MM.1S (cell line): ENCODE measurements at regions not wholly inside any gene's neighbourhood (a gene's known extent, or its start where the extent isn't known, plus 50 kb on each side); places are given as distances from the start of the nearest gene placed in this dataset.

Source experiments
- EZH2 ChIP-seq: fragments of 300-600 bp; sonication (generic); optimal IDR thresholded peaks from 2 replicates; pipeline ENCODE3; 2017; ENCODE audit warnings: low read depth, mild to moderate bottlenecking, antibody characterized with exemption, low read length, mixed read lengths
- TF ChIP-seq, protein P1 (sequence below): fragments of 300-600 bp; sonication (generic); IDR thresholded peaks from 2 replicates; pipeline ENCODE4 v1.5.1; 2016; ENCODE audit warnings: antibody characterized with exemption, low read length, mixed read lengths

- TF ChIP-seq EZH2: no peak
- TF ChIP-seq, protein P1, sequence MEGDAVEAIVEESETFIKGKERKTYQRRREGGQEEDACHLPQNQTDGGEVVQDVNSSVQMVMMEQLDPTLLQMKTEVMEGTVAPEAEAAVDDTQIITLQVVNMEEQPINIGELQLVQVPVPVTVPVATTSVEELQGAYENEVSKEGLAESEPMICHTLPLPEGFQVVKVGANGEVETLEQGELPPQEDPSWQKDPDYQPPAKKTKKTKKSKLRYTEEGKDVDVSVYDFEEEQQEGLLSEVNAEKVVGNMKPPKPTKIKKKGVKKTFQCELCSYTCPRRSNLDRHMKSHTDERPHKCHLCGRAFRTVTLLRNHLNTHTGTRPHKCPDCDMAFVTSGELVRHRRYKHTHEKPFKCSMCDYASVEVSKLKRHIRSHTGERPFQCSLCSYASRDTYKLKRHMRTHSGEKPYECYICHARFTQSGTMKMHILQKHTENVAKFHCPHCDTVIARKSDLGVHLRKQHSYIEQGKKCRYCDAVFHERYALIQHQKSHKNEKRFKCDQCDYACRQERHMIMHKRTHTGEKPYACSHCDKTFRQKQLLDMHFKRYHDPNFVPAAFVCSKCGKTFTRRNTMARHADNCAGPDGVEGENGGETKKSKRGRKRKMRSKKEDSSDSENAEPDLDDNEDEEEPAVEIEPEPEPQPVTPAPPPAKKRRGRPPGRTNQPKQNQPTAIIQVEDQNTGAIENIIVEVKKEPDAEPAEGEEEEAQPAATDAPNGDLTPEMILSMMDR: no peak
Observed at GRCh38 chr13:48844676-48845075, 131.0 kb upstream of the FNDC3A start.
